GM12865 (cell line): ENCODE measurements at regions not wholly inside any gene's neighbourhood (a gene's known extent, or its start where the extent isn't known, plus 50 kb on each side); places are given as distances from the start of the nearest gene placed in this dataset.
"Not testable (repeated sequence)": the region's sequence is repeated elsewhere in the genome, so short reads cannot be mapped to it uniquely, and the experiment has no call there.

Experiments
- DNase-seq: peaks from one replicate; pipeline ENCODE4 v3.0.0; 2010; ENCODE audit warnings: low read depth
- H3K4me3 ChIP-seq: 2 replicates; pipeline ENCODE4 v1.5.1; 2011; ENCODE audit warnings: mild to moderate bottlenecking, low read depth, low read length, control low read depth
- TF ChIP-seq, protein P1 (sequence below): IDR thresholded peaks from 2 replicates; pipeline ENCODE4 v1.5.1; 2011; ENCODE audit warnings: low read length, control low read depth, low read depth, inconsistent platforms; ENCODE audit not compliant: insufficient read depth; ENCODE audit errors: missing control alignments

DNA sequence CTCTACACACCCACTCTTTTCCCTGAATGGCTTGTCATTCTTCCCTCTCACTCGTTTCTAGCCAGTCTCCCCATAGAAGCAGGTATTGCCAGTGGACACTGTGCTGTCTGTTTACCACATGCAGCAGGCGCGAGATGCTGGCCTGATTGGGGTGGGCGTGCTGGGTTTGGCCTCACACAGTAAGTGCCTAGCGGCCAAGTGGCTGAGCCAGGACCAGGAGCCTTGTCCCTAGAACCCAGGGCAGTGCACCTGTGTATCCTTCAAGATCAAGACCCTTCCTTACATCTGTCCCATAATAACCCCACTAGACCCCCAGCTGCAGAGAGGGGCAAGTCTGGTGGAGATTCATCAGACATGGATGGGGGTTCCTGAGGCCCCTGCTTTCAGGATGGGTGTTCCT lies 112.8 kb upstream of the IRX4 start:
- H3K4me3 ChIP-seq: no peak overlapping the region
- no peak for DNase-seq
- TF ChIP-seq, protein P1, sequence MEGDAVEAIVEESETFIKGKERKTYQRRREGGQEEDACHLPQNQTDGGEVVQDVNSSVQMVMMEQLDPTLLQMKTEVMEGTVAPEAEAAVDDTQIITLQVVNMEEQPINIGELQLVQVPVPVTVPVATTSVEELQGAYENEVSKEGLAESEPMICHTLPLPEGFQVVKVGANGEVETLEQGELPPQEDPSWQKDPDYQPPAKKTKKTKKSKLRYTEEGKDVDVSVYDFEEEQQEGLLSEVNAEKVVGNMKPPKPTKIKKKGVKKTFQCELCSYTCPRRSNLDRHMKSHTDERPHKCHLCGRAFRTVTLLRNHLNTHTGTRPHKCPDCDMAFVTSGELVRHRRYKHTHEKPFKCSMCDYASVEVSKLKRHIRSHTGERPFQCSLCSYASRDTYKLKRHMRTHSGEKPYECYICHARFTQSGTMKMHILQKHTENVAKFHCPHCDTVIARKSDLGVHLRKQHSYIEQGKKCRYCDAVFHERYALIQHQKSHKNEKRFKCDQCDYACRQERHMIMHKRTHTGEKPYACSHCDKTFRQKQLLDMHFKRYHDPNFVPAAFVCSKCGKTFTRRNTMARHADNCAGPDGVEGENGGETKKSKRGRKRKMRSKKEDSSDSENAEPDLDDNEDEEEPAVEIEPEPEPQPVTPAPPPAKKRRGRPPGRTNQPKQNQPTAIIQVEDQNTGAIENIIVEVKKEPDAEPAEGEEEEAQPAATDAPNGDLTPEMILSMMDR: no peak

DNA sequence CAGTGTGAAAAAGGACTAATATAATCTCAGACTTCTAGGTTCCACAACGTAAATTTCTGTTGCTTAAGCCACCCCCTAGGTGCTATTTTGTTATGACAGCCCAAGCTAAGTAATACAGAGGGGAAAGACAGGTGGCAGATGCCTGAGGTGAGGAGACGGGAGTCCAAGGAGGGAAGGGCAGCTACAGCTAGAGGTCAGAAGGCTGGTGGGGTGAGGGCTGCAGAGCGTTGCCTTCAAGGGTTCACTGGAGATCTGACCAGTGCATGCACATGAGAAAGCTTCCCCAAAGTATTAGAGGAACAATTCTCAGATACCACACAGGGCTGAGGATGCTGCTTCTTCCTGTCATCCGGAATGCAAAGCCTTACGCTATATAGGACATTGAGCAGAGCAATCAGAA lies 104.7 kb upstream of the IRX4 start:
- no peak for DNase-seq
- TF ChIP-seq, protein P1: no peak
- no peak overlapping the region for H3K4me3 ChIP-seq

DNA sequence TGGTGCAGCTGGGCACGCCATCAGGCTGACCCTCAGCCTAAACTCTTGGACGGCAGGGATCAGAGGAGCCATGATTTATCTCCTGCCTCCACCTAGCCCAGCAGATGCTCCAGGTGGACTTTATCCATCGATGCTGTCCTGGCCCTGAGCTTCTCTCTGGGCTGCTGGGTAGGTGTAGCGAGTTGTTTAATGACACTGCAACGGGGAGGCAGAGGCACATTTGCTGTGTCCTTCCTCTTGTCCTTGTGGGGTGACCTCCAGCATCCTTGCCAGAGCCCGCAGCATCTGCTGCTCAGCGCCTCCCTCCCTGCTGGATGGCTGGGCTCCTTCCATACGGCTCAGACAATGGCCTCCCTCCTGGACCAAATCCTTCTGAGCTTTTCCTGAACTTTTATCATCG lies 103.1 kb upstream of the IRX4 start:
- H3K4me3 ChIP-seq: no peak overlapping the region
- DNase-seq: no peak
- TF ChIP-seq, protein P1: no peak

DNA sequence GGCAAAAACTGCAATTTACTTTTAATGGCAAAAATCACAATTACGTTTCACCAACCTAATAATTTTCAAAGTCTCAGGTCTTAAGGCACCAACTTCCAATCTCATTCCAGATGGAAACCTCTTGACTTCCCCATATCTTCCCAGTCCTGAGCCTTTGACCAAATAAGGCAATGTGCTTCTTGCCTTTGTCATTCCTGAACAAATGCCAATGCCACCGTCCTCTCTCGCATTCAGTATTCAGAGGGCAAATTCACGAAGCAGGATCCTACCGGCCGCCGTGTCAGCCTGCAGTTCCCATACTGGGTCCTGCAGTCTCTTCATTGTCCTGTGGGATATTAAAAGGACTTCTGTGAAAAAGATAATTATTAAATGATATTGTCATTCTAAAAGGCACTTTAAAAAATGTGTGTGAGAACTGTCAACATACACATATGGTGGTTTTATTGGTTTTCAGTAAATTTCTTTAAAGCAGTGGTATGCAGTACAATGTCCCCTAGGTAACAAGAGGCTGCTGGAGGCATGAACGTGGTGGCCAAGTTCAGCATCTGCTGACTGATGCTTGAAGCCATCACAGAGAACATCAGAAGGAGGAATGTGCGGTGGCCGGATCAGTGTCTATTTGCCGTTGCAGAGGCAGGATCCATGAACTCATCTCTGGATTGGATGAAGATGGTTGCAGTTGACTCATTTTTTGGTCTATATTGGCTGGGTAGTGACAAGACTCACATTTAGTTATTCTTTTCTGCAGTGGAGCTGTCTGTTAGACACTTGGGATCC lies 101.4 kb upstream of the IRX4 start:
- TF ChIP-seq, protein P1: no peak
- no peak for DNase-seq
- no peak overlapping the region for H3K4me3 ChIP-seq

DNA sequence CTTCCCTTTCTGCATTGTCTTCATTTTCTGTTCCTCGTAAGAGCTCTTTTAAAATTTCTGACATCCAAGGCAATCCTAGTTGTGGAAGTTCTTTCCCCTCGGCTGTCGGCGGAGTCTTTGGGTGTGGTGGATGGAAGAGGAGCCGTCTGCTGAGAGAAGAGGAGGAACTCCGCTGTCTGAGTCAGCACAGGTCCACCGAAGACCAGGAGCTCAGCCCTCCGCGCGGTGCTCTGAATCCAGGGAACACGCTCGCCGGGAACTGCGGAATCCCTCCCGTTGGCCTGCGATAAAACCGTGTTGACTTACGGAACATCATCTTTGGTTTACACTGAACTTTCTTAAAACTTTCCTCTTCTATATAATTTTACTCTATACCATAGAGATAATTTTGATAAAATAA lies 100.7 kb upstream of the IRX4 start:
- no peak for DNase-seq
- TF ChIP-seq, protein P1: no peak
- H3K4me3 ChIP-seq: no peak overlapping the region

DNA sequence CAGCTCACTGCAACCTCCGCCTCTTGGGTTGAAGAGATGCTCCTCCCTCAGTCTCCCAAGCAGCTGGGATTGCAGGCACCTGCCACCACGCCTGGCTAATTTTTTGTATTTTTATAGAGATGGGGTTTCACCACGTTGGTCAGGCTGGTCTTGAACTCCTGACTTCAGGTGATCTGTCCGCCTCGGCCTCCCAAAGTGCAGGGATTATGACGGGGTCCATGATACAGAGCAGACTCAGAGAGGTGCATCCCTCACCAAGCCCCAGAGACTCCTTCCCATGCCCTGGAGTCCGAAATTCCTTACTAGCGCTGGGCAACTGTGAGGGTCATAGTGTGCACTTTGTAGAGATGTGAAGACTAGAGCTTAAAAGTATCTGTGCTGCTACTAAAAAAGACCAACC lies 99.8 kb upstream of the IRX4 start:
- not testable (repeated sequence) for DNase-seq, H3K4me3 ChIP-seq

DNA sequence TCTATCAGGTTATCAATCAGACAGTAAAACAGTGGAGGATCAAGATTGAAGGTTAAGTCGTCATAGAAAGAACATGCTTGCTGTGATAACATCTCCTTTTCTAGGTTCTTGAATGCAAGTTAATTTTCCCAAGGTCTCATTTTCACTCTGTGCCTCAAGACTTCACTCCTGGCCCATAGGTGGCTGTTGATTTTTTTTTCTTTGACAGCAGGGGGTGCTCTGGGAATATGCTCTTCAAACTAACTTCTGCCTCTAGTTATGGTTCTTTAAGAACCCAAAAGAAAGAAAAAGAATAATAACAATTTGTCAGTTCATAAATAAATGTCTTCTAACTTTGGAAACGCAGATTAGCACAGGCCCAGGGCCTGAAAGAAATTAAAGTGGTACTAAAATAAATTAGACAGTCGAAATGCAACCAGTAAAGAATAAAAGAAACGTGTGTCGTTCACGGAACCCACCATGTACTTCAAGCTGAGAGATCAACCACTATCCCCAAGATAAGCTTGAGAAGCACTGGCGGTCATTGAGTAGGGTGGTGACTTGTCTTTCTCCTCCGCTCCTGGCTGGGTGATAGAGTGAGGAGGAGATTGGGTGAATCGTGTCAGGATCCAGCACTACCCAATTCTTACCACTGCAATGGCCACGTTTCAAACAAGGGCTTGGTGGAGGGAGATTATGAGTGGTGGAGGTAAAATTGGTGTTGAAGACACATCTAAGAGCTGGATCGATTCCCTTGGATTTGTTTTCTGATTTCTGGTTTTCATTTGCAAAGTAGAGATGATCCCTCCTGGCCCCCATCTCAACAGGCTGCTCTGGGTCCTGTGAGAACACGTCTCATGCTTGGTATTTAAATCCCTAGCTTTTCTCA lies 93.4 kb upstream of the IRX4 start:
- TF ChIP-seq, protein P1: no peak
- DNase-seq: peak; percentile 3
- H3K4me3 ChIP-seq: no peak overlapping the region
